ENCODE measurements at regions not wholly inside any gene's neighbourhood (a gene's known extent, or its start where the extent isn't known, plus 50 kb on each side); places are given as distances from the start of the nearest gene placed in this dataset.
"Not testable (repeated sequence)": the region's sequence is repeated elsewhere in the genome, so short reads cannot be mapped to it uniquely, and the experiment has no call there.

DNA sequence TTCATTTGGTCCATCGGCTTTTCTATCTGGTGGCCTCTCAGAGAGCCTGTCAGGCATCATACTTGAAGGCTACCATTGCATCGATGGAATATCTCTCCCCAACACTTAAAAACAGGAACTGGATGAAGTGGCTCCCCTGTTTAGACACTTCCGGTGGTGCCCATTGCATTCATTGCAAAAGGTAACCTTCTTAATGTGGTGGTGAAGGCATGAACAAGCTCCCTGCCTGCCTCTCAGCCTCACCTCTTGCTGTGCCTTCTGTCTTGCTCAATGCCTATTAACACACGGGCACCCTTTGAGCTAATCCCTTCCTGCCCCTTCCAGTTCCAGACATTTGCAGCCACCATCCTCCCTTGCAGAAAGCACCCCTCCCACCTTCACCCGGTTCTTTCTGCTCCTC, 233.1 kb upstream of the MSX2 start:
- DNase-seq = no peak

- DNase-seq = no peak
Measured at GRCh38 chr5:174491761-174492350, 232.5 kb upstream of the MSX2 start.

DNA sequence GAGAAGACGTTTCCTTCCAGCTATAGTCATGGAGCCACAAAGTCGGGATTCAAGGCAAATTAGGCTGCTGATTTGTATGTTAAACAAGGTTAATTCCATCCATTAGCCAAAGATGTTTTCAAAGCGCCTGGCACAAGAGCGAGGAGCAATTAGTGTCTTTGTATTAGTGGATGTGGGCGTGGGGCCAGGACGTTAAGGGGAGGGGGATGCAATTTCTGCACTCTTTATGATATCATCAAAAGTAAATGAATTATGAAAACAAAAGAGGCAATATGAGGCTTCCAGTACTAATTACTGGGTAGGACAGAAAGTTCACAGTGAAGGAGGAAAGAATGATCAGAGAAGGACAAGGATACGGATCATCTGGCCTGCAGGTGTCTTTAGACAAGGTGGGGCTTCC, 230.9 kb upstream of the MSX2 start:
- no peak for DNase-seq

DNA sequence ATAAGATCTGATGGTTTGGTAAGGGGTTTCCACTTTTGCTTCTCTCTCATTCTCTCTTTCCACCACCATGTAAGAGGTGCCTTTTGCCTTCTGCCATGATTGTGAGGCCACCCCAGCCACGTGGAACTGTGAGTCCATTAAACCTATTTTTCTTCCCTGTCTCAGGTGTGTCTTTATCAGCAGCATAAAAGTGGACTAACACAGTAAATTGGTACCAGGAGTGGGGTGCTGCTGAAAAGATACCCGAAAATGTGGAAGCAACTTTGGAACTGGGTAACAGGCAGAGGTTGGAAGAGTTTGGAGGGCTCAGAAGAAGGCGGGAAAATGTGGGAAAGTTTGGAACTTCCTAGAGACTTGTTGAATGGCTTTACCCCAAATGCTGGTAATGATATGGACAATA, 226.4 kb upstream of the MSX2 start:
- DNase-seq = not testable (repeated sequence)

DNA sequence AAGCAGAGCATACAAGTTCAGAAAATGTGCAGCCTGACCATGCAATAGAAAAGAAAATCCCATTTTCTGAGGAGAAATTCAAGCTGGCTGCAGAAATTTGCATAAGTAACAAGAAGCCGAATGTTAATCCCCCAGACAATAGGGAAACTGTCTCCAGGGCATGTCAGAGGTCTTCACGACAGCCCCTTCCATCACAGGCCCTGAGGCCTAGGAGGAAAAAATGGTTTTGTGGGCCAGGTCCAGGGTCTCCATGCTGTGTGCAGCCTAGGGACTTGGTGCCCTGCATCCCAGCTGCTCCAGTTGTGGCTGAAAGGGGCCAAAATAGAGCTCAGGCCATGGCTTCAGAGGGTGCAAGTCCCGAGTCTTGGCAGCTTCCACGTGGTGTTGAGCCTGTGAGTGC, 225.8 kb upstream of the MSX2 start:
- not testable (repeated sequence) for DNase-seq

GRCh38 chr5:174500636-174501035, 223.7 kb upstream of the MSX2 start:
- no peak for DNase-seq

DNA sequence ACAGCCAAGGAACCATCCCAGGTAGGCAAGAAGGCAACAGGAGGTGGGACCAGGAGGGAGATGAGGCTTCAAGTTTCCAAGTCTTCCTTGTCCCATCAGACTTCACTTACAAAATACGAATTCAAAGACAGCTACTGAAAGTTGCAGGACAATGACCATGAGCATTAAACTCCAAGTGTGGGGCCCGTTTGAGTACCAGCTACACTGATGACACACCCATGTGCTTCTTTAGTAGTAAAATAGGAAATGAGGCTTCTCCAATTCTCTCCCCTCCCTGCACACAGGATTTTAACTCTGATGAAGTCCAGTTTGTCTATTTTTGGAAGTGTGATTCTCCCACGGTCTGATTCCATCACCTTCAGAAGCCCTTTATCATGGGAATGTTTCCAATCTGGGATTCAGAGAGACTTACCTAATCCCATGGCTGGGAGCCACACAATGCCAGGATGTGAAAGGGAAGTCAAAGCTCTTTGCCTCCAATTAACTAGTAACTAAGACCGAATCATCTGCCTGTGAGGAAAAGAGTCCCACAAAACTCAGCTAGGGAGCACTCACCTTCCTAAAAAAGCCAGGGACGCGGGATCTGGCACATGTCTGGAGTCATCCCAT, 222.8 kb upstream of the MSX2 start:
- no peak for DNase-seq

GRCh38 chr5:174503086-174503460, 221.3 kb upstream of the MSX2 start:
- no peak for DNase-seq

DNA sequence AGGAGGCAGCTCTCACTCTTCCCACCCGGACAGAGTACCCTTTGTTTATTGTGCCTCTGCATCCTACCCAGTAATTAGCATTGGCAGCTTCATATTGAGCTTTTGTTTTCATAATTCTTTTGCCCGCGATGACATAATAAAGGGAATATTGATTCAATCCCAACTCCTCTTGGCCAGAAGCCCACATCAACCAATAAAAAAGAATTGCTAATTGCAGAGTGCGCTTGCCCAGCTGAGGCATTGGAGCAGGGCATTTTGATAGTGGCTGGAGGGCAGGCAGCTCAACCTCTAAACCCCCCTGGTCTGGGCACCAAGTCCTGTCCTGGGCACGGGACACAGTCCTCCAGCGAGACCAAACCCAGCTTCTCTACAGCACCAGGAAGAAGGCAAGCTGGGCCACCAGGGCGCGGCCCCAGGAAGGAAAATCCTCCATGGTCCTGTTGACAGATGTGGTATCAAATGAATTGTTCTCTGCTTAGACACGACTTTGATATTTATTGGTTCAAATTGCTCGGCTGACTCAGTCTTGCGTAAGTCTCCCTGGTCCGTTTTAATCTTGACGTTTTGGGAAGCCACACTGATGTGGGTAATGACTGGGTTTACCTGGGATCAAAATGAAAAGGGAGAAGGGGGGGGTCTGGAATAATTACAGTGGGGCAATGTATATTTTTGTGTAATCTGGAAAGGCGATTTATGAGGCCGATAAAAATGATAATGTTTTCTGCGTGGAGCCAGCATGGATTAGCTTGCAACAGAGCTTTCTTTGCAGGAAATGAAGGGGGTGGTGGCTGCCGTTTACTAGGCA, 220.7 kb upstream of the MSX2 start:
- DNase-seq = no peak

DNA sequence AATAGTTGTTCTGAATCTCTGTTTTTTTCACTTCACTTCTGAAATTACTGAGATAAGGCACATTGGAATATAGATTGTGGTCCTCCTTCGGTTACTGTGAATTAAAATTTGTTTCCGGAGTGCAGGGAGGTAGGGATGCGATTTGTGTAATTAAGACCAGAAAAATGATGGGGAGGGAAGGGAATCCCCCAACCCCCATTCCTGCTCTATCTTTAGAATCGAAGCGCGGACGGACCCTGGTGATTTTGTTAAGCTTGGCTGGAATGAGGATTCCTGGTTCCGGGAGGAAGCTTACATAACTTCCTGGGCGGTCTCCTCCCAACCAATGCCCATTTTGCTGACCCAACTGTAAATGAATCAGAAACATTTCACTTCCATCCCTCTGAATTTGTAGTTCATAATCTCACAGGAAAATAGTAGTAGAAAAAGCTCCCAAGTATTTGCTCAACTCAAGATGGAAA, 220.1 kb upstream of the MSX2 start:
- DNase-seq = no peak

GRCh38 chr5:174505621-174506020, 218.8 kb upstream of the MSX2 start:
- no peak for DNase-seq

DNA sequence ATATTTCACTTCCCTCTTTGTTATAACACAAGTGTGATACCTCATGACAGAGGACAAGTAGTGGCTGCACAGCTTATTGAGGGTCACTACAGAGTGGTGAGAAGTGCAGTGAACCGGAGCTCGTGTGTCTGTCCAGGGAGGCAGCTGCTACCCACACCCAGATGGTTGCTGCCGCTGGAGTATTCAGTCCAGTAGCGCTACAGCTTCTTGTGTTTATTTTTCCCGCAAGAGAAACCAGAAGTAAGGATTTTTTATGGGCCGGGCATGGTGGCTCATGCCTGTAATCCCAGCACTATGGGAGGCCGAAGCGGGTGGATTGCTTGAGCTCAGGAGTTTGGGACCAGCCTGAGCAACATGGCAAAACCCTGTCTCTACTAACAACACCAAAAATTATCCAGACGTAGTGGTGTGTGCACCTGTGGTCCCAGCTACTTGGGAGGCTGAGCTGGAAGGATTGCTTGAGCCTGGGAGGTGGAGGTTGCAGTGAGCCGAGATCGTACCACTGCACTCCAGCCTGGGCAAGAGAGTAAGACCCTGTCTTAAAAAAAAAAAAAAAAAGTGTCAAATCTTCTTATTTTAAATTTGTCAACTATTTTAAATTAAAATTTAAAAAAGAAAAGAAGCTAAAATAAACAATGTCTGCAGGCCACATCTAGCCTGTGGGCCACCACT, 213.5 kb upstream of the MSX2 start:
- DNase-seq = not testable (repeated sequence)

DNA sequence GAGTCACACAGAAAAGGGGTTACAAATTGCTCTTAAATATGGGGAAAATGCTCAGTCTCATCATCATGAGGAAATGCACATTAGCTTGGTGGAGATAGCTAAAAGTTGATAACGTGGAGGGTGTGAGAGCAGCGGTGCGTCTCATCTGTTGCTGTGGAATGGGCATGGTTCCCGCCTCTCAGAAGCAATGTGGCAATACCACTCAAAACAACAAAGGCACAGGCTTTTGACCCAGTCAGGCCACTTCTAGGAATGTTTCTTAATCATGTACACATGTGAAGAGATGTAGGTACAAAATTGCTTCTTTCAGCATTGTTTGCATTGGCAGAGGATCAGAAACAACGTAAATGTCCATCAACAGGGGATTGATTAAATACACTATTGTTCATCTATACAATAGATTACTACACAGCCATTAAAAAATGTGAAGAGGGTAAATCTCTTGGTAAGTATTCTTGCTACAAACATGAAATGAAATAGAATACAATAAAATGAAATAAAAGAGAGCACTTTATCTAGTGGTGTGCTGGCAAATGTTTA, 212.6 kb upstream of the MSX2 start:
- no peak for DNase-seq

- no peak for DNase-seq
Measured at GRCh38 chr5:174514325-174514724, 210.1 kb upstream of the MSX2 start.

DNA sequence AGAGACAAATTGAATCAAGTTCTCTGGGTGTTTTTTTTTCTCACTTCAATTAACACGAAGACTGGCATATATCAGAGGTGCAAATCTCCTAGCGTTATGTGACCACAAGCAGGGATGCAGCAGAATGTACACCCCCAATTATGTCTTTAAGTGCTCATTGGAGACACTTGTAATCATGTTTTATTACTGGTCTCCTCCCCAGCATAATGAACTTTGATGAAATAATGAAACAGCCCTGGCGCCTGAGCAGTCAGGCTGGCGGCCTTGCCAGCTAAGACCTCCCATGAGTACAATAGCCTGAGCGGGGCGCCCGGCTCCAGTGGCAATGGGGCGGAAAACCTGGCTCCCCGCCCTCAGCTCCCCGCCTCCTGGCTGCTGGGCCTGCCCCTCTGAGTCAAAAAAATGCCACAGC, 209.4 kb upstream of the MSX2 start:
- DNase-seq = peak; percentile 22

DNA sequence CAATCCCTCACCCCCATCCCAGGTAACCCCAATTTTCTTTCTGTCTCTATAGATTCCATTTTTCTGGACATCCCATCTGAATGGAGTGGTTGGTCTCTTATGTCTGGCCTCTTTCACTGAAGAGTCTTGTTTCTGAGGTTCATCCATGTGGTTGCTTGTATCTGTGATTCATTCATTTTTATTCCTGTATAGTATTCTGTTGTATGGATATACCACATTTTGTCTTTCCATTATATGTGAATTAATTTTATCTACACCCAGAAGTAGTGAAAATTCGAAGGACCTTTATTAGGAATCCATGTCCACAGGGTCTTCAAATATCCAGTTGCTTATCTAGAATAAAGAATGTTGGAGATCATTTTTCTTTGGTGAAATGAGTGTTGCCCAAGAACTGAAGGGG, 207.6 kb upstream of the MSX2 start:
- no peak for DNase-seq

- DNase-seq = no peak
Measured at GRCh38 chr5:174518512-174518911, 205.9 kb upstream of the MSX2 start.

DNA sequence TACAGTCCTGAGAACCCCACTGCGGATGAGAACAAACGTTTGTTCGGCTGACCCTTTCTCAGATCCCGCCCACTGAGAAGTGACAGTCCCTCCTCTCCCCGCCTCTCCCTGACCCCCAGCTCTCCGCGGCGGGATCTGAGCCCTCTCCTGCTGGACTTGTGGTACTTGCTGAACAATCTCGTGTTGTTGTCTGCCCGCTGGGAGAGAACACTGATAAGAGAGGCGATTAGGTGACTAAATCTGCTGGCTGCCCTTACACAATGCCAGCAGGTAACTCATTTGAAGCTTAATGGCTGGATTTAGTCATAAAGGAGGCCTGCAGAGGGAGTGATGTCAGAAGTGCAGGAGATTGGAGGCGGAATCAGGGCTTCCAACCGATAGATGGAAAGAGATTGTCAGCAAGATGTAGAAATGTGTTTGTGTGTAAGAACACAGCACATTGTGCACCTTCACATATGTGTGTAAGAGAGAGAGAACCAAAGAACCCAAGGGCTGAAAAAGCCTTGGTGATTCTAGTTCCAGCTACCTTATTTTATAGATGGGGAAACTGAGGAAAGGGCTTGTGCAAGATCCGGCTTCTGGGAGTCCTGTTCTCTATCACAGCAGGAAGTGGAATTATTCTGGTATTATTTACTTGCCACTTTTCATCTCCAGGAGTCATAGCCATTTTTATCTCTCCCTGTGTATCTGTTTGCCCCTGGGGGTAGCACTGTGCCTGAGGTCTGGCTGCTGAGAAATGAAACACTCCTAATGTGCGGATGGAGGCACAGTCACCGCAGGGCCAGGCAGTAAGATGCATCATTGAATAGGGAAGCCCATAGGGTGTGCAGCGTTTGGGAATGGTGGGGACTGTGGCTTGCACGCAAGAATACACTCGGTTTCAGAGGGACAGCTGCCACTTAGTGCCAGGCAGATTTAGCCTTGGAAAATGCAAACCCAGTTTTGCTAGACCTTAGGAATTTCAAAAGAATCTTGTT, 203.7 kb upstream of the MSX2 start:
- DNase-seq = no peak

DNA sequence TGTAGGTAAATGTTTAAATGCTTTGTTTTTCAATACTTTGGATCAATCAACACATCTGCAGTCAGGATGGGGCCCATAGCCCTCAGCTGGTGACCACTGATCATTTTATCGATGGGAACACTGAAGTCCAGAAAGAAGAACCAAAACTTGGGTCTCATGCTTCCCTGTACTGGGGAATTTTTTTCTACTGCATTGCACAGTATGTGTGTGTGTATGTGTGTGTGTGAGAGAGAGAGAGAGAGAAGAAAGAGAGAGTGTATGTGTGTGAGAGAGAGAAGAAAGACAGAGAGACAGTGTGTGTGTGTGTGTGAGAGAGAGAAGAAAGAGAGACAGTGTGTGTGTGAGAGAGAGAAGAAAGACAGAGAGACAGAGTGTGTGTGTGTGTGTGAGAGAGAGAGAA, 202.9 kb upstream of the MSX2 start:
- DNase-seq = no peak

DNA sequence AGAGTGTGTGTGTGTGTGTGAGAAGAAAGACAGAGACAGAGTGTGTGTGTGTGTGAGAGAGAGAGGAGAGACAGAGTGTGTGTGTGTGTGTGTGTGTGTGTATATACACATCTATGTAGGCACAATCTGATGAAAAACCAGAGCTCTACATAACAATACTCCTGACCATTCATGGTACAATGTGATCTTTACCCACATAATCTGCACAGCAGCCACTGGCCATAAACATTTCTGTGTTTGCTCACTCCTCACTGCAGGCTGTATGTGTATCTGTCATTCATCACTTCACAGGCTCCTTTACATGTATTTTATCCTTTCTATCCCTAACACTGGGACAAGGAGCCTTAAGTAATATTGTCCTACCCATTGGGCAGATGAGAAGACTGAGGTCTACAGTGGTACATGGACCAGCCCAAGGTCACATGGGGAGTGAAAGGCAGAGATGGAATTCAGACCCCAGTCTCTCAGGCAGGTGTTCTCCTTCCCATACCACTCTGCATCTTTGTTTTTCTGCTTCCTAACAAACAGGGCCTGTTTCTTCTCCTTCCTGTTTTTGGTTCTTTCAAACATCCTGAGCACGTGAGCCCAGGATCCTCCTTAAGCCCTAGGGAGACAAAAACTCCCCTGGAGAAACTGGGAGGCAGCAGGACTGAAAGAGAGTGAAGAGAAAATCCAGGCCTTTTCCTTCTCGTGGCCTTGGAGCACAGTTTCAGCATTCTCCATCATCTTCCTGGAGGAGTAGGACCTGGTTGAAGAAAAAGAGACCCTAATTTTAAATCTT, 201.7 kb upstream of the MSX2 start:
- DNase-seq = no peak

All from left kidney (tissue), 1 donor.